Activated naive CD4-positive, alpha-beta T cell treated with anti-CD3 and anti-CD28 coated beads, Interleukin-2, amount 50 U/mL, for 72 hours (primary cell): ENCODE measurements at regions not wholly inside any gene's neighbourhood (a gene's known extent, or its start where the extent isn't known, plus 50 kb on each side); places are given as distances from the start of the nearest gene placed in this dataset.

Source experiments
- ATAC-seq, 2 donors: fragments of 150-1000 bp; cut with Tn5 transposase; 2 replicates each; pipeline ENCODE4 v1.10.0; 2021; ENCODE audit warnings: mild to moderate bottlenecking in 2 of 2, moderate library complexity in 2 of 2
- DNase-seq, 2 donors: peaks; one replicate each; pipeline ENCODE4 v3.0.0; 2021 to 2022; ENCODE audit warnings: low spot score in 2 of 2
- H3K27ac Mint-ChIP-seq, 2 donors: one replicate each; pipeline ENCODE4 v1.8.0; 2022; ENCODE audit warnings: mild to moderate bottlenecking in 2 of 2, mixed read lengths in 2 of 2
- H3K36me3 Mint-ChIP-seq, 2 donors: one replicate each; pipeline ENCODE4 v1.8.0; 2022; ENCODE audit warnings: mixed read lengths in 2 of 2
- H3K9me3 Mint-ChIP-seq, 2 donors: one replicate each; pipeline ENCODE4 v1.8.0; 2022; ENCODE audit warnings: mixed read lengths in 2 of 2

- H3K36me3 Mint-ChIP-seq = no peaks in the 10 kb centered on the region
Measured at GRCh38 chr5:145502906-145503305, 332.2 kb downstream of the PRELID2 start.

DNA sequence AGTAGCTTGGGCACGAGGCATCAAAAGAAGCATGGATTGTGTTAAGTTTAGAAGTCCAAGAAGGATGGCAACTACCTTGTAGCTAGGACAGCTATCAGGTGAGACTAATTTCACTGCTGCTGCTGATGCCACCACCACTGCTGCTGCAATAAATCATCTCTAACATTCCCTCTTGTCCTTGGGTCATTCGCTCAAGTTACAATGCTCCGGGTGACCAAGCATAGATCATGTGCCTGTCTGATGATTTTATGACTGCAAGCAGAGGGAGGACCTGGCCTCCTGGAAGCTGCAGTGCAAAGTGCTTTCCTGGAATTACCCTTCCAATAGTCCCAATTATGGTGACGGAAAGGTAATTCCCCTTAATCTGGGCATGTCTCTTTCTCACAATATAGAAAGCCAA lies 334.4 kb downstream of the PRELID2 start:
- Mint-ChIP-seq H3K27ac (no peak overlapping the region), H3K36me3 (no peaks in the 10 kb centered on the region), H3K9me3 (peaks cover 10 to 27% of the 10 kb centered on the region in 2 donors)
- ATAC-seq (no peak), DNase-seq (no peak)

More at GRCh38 chr5:145502906-145503305, 332.2 kb downstream of the PRELID2 start:
- H3K27ac Mint-ChIP-seq = no peak overlapping the region
- peaks cover 10 to 28% of the 10 kb centered on the region in 2 donors for H3K9me3 Mint-ChIP-seq
- ATAC-seq (no peak), DNase-seq (no peak)

DNA sequence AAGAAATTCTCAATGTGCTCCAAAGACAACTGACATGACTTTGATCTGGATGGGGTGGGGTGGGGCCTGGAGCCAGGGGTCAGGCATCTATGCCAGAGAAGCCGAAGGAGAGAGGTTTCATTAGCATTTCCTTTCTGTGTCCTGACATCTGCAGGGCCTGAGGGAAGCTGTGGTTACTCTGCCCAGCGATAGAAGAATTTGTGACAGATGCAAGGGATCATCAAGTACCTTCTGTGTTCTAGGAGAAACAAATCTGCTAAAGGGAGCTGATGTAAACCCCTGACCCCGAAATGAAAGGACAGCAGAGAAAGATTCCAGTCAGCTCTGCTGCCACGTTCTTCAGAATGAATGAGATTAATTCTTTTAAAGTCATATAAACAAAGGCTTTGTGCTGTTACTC lies 335.7 kb downstream of the PRELID2 start:
- Mint-ChIP-seq H3K9me3 (peaks cover 10 to 17% of the 10 kb centered on the region in 2 donors), H3K27ac (no peak overlapping the region), H3K36me3 (no peaks in the 10 kb centered on the region)
- no peak for ATAC-seq
- DNase-seq = no peak

DNA sequence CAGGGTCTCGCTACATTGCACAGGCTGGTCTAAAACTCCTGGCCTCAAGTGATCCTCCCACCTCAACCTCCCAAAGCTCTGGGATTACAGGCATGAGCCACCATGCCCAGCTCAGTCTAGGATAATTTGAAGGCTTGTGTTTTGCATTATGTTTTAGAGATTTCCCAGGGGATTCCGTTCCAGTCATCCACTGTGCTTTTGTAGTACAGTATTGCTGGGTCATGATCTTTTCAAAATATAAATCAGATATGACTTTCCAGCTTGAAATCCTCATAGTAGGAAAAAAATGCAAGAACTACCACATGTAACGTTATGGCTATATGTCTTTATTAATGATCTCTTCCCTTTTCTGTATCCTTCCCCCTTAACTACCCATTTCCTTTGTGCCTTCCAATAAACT lies 338.1 kb downstream of the PRELID2 start:
- no peak overlapping the region for H3K27ac Mint-ChIP-seq
- peaks cover 13 to 18% of the 10 kb centered on the region in 2 donors for H3K9me3 Mint-ChIP-seq
- no peak for ATAC-seq
- no peaks in the 10 kb centered on the region for H3K36me3 Mint-ChIP-seq
- no peak for DNase-seq

- Mint-ChIP-seq H3K9me3 (peaks cover 8 to 10% of the 10 kb centered on the region in 2 donors), H3K27ac (no peak overlapping the region), H3K36me3 (no peaks in the 10 kb centered on the region)
- ATAC-seq = no peak
- no peak for DNase-seq
Measured at GRCh38 chr5:145495741-145496140, 339.4 kb downstream of the PRELID2 start.

GRCh38 chr5:145495196-145495595 lies 339.9 kb downstream of the PRELID2 start:
- Mint-ChIP-seq H3K9me3 (peaks cover 8 to 10% of the 10 kb centered on the region in 2 donors), H3K27ac (no peak overlapping the region), H3K36me3 (no peaks in the 10 kb centered on the region)
- DNase-seq (no peak), ATAC-seq (no peak)

DNA sequence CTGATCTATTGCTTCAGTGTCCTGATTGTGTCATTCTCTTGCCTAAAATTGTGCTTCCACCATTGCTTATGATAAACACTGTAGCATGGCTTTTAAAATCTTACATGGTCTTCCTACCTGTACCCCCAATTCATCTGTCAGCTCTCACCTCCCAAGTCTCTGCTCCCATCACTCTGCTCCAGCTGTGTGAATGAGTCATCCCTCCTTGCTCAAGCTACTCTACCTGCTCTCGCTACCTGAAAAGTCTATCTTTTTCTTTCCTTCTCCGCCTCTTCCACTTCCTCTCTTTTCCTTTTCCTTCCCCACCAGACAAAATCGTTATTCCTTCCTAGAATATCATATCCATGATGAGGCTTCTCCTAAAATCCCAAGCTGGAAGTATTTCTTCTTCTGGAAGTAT lies 341.7 kb downstream of the PRELID2 start:
- Mint-ChIP-seq H3K36me3 (no peaks in the 10 kb centered on the region), H3K27ac (no peak overlapping the region), H3K9me3 (peaks cover 8 to 10% of the 10 kb centered on the region in 2 donors)
- ATAC-seq = no peak
- no peak for DNase-seq

GRCh38 chr5:145489516-145489915 lies 345.6 kb downstream of the PRELID2 start:
- Mint-ChIP-seq H3K36me3 (no peaks in the 10 kb centered on the region), H3K9me3 (peaks cover 8 to 17% of the 10 kb centered on the region in 2 donors), H3K27ac (no peak overlapping the region)
- no peak for DNase-seq
- ATAC-seq = no peak

GRCh38 chr5:145484158-145484557 lies 351.0 kb downstream of the PRELID2 start:
- ATAC-seq (peak in 1 of 2 donors; percentile 20), DNase-seq (no peak)
- no peaks in the 10 kb centered on the region for H3K36me3 Mint-ChIP-seq
- H3K27ac Mint-ChIP-seq = no peak overlapping the region
- peaks cover 11 to 12% of the 10 kb centered on the region in 2 donors for H3K9me3 Mint-ChIP-seq

GRCh38 chr5:145483212-145483611 lies 351.9 kb downstream of the PRELID2 start:
- DNase-seq = no peak
- peaks cover 13 to 19% of the 10 kb centered on the region in 2 donors for H3K9me3 Mint-ChIP-seq
- no peak overlapping the region for H3K27ac Mint-ChIP-seq
- no peaks in the 10 kb centered on the region for H3K36me3 Mint-ChIP-seq
- no peak for ATAC-seq

- no peak for DNase-seq
- no peak for ATAC-seq
- H3K27ac Mint-ChIP-seq = no peak overlapping the region
- no peaks in the 10 kb centered on the region for H3K36me3 Mint-ChIP-seq
- peaks cover 11 to 13% of the 10 kb centered on the region in 2 donors for H3K9me3 Mint-ChIP-seq
Measured at GRCh38 chr5:145479857-145480256, 355.3 kb downstream of the PRELID2 start.

DNA sequence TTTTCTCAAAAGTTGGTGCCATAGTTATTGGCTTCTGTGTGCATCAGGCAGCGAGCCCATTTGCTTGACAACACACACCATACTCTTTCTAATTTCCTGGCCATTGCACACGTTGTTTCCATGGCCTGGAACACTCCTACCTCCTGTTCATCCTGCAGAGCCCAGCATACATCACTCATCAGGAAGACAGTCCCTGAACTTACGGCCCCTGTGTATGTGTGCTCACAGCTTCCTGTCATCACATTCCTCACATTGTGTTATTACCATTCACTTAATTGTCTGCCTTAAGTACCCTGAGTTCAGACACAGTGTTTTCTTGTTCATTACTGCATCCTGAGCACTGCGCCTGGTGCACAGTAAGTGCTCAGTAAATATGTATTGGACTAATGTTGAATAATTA lies 355.9 kb downstream of the PRELID2 start:
- ATAC-seq = no peak
- H3K9me3 Mint-ChIP-seq = peaks cover 11 to 16% of the 10 kb centered on the region in 2 donors

GRCh38 chr5:145478651-145479050 lies 356.5 kb downstream of the PRELID2 start:
- DNase-seq = no peak
- H3K36me3 Mint-ChIP-seq = no peaks in the 10 kb centered on the region
- peaks cover 11% of the 10 kb centered on the region in 2 donors for H3K9me3 Mint-ChIP-seq
- H3K27ac Mint-ChIP-seq = no peak overlapping the region
- no peak for ATAC-seq

More for the DNA sequence above, 355.9 kb downstream of the PRELID2 start:
- no peaks in the 10 kb centered on the region for H3K36me3 Mint-ChIP-seq
- no peak overlapping the region for H3K27ac Mint-ChIP-seq
- no peak for DNase-seq

- DNase-seq (no peak), ATAC-seq (no peak)
- Mint-ChIP-seq H3K36me3 (no peaks in the 10 kb centered on the region), H3K27ac (no peak overlapping the region), H3K9me3 (peaks cover 7 to 8% of the 10 kb centered on the region in 2 donors)
Measured at GRCh38 chr5:145473042-145473642, 362.0 kb downstream of the PRELID2 start.

DNA sequence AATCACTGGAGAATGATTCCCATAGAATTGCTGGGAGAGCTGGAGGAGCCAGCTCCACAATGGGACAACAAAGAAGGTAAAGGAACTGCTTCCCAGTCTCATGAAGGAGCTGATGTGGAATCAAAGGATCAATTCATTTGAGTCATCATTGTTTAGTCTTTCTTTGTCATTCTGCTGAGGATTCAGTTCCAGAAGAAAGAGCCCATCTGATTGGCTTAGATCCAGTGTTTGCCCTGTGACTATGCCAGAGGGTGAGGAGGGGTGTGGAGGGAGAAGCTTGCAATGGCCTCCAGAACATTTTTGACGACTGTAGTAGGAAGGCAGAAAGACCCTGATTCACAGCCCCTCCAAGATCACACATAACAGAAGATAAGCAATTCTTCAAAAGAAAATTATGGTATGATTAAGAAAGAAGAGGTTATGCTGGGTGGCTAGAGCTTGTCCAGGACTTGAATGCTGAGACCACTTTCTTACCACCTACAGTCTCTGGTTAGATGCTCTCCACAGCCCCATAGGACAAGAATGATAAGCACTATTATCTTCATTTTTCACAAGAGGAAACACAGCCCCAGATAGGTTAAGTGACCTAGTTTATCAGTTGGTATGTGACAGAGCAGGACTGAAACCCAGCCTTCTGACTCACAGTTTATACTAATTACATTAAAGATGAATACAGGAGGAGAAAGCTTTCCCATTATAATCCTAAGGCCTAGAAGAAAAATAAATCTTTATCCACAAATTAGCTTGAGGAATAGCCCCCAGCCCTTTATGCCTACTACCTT lies 363.1 kb downstream of the PRELID2 start:
- ATAC-seq (no peak), DNase-seq (no peak)
- peaks cover 7 to 8% of the 10 kb centered on the region in 2 donors for H3K9me3 Mint-ChIP-seq
- no peaks in the 10 kb centered on the region for H3K36me3 Mint-ChIP-seq
- no peak overlapping the region for H3K27ac Mint-ChIP-seq

DNA sequence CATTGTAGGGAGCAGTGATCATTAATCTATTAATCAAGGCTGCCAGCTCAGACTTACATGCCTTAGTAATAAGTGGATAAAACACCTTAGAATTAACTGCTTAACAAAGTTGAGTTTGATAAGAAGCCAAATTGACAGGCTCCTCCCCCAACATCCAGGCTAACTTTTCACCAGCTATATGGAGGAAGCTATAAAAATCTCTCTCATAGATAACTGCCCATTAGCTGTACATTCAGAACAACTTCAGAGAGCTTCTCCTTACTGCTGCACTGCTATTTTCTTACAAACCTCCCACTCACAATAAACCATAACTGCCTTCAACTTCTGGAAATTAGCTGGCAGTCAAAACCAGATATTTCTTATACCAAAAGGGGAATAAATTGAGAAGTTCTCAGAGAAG lies 364.1 kb downstream of the PRELID2 start:
- no peak for DNase-seq
- H3K9me3 Mint-ChIP-seq = peaks cover 7 to 8% of the 10 kb centered on the region in 2 donors

GRCh38 chr5:145470396-145470979 lies 364.7 kb downstream of the PRELID2 start:
- Mint-ChIP-seq H3K9me3 (peaks cover 7 to 8% of the 10 kb centered on the region in 2 donors), H3K36me3 (no peaks in the 10 kb centered on the region), H3K27ac (no peak overlapping the region)
- ATAC-seq = no peak
- no peak for DNase-seq

More for the DNA sequence above, 364.1 kb downstream of the PRELID2 start:
- Mint-ChIP-seq H3K36me3 (no peaks in the 10 kb centered on the region), H3K27ac (no peak overlapping the region)
- no peak for ATAC-seq
